ENCODE measurements at regions not wholly inside any gene's neighbourhood (a gene's known extent, or its start where the extent isn't known, plus 50 kb on each side); places are given as distances from the start of the nearest gene placed in this dataset.

- H3K4me2 ChIP-seq: no peak overlapping the region
- no peak overlapping the region for H2AFZ ChIP-seq
- H3K4me1 ChIP-seq (replicated peaks; ENCODE audit: insufficient read depth): 0 out of 2 replicates have a peak, but pooled peaks cover 6% of the 10 kb centered on the region
- H3K9me3 ChIP-seq (ENCODE audit: insufficient read depth, low read depth): no peaks in the 10 kb centered on the region
- no peaks in the 10 kb centered on the region for H4K20me1 ChIP-seq (ENCODE audit: insufficient read depth)
- no peak for DNase-seq
- H3K36me3 ChIP-seq (ENCODE audit: low read depth): no peaks in the 10 kb centered on the region
- CTCF ChIA-PET: no interaction called here
- intact Hi-C loops (cut with micrococcal nuclease; ENCODE audit: unreplicated experiment): no loop called here
- peaks cover 17% of the 10 kb centered on the region for H3K27me3 ChIP-seq (ENCODE audit: insufficient read depth, low read depth)
- no peaks in the 10 kb centered on the region for H3F3A ChIP-seq (ENCODE audit: insufficient read depth, low read depth)
- no peak overlapping the region for H3K27ac ChIP-seq
- H3K9me2 ChIP-seq (ENCODE audit: insufficient read depth): no peaks in the 10 kb centered on the region
- TF ChIP-seq EZH2 (IDR thresholded peaks at IDR 0.05; ENCODE audit: low read depth): no peak
- no peak for TF ChIP-seq CTCF (conservative IDR thresholded peaks at IDR 0.05)
- no TSS peak for BruUV-seq (replicated peaks)
- no peaks in the 10 kb centered on the region for H3K79me2 ChIP-seq (ENCODE audit: low read depth)
- POLR2A ChIA-PET (ENCODE audit: unreplicated experiment): no interaction called here
- H3K4me3 ChIP-seq: no peak overlapping the region
These were observed 68.6 kb upstream of the COG2 start for GRCh38 chr1:230573658-230574057.

DNA sequence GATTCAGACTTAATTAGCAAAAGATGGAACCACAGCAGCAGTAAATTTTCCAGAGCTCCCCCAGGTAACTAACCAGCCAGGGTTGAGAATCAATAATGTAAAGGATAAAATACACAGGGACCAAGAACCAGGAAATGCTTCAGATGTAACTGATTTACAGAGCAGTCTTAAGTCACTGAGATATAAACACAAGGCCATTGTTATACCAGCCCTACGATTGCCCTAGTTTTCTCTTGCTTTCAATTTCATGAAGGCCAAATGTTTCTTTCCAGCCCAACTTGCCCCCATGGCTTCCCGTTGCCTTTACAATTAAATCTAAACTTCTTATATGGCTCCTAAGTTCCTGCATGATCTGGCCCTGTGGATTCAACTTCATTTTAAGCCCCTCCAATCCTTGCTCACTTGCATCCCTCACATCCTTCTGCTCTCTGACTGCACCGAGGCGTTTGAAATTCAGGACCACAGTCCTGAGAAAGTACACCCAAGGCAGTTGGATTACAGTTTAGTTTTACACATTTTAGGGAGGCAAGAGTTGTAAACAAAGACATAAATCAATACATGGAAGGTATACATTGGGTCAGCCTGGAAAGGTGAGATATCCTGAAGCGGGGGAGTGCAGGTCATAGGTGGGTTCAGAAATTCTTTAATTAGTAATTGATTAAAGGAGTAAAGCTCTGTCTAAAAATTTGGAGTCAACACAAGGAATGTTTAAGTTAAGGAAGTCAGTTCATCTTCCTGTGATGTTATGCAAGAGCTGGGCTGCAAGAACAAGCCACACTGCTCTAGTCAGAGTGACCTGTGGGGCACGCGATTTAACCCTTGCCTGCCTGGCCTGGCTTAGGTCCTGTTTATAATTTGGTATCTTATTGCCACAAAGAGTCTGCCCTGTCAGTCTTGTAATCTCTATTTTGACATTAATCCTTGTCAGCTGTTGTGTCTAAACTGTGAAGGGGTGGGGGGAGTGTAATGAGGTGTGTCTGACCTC lies 69.9 kb upstream of the COG2 start:
- peaks cover 7% of the 10 kb centered on the region; the same call in 1 of the 2 replicates for H3K27me3 ChIP-seq (ENCODE audit: insufficient read depth, low read depth)
- no peak overlapping the region for H3K27ac ChIP-seq
- 0 out of 2 replicates have a peak, but pooled peaks cover 6% of the 10 kb centered on the region for H3K4me1 ChIP-seq (replicated peaks; ENCODE audit: insufficient read depth)
- no peak for TF ChIP-seq EZH2 (IDR thresholded peaks at IDR 0.05; ENCODE audit: low read depth)
- no peak for TF ChIP-seq CTCF (conservative IDR thresholded peaks at IDR 0.05)
- H4K20me1 ChIP-seq (ENCODE audit: insufficient read depth): no peaks in the 10 kb centered on the region
- H3K36me3 ChIP-seq (ENCODE audit: low read depth): no peaks in the 10 kb centered on the region
- CTCF ChIA-PET: no interaction called here
- POLR2A ChIA-PET (ENCODE audit: unreplicated experiment): no interaction called here
- H3K4me2 ChIP-seq: 0 out of 2 replicates have a peak overlapping the region, but pooled peaks have one; percentile 8
- no peaks in the 10 kb centered on the region for H3K79me2 ChIP-seq (ENCODE audit: low read depth)
- BruUV-seq (replicated peaks): no TSS peak
- no peaks in the 10 kb centered on the region for H3K9me3 ChIP-seq (ENCODE audit: insufficient read depth, low read depth)
- no peaks in the 10 kb centered on the region for H3K9me2 ChIP-seq (ENCODE audit: insufficient read depth)
- H2AFZ ChIP-seq: no peak overlapping the region; the same call in 1 of the 2 replicates
- intact Hi-C loops (cut with micrococcal nuclease; ENCODE audit: unreplicated experiment): no loop called here
- no peak overlapping the region for H3K4me3 ChIP-seq
- H3F3A ChIP-seq (ENCODE audit: insufficient read depth, low read depth): no peaks in the 10 kb centered on the region
- no peak for DNase-seq

DNA sequence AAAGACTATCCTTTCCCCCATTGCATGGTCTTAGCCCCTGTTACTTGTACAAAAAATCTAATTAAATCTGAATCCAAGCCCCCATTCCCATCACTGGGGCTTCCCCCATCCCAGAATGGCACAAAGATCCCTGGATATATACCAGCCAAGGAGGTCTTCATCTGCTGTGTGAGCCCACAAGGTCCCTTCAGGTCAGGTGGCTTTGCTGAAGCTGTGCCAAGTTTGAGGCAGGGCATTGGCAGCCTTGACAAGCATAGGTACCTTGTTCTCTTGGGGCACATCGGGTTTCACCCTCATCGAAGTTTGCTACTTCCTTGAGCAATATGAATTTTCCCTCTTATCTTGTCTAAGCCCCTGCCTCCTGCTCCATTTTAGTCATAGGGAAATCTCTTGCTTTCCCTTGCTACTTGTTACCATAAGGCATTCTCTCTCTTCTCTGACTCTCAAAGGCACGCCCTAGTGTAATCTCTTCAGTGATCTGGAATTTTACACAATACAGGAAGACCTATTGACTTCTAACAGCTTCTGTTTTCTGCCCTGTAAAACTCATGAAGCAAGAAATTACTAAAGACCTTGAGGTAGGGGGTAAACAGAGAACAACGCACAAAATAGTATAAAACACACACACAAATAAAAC lies 71.4 kb upstream of the COG2 start:
- H3K4me2 ChIP-seq: no peak overlapping the region
- no peak for DNase-seq
- H3F3A ChIP-seq (ENCODE audit: insufficient read depth, low read depth): no peaks in the 10 kb centered on the region
- H3K4me1 ChIP-seq (replicated peaks; ENCODE audit: insufficient read depth): 0 out of 2 replicates have a peak, but pooled peaks cover 6% of the 10 kb centered on the region
- H3K36me3 ChIP-seq (ENCODE audit: low read depth): no peaks in the 10 kb centered on the region
- no TSS peak for BruUV-seq (replicated peaks)
- H3K9me2 ChIP-seq (ENCODE audit: insufficient read depth): no peaks in the 10 kb centered on the region
- no peak overlapping the region for H3K27ac ChIP-seq
- ChIA-PET CTCF (no interaction called here), POLR2A (ENCODE audit: unreplicated experiment) (no interaction called here)
- TF ChIP-seq EZH2 (IDR thresholded peaks at IDR 0.05; ENCODE audit: low read depth) (no peak), CTCF (conservative IDR thresholded peaks at IDR 0.05) (no peak)
- no peaks in the 10 kb centered on the region for H3K9me3 ChIP-seq (ENCODE audit: insufficient read depth, low read depth)
- H3K27me3 ChIP-seq (ENCODE audit: insufficient read depth, low read depth): 0 out of 2 replicates have a peak, but pooled peaks cover under 1% of the 10 kb centered on the region
- no peaks in the 10 kb centered on the region for H4K20me1 ChIP-seq (ENCODE audit: insufficient read depth)
- H3K4me3 ChIP-seq: no peak overlapping the region
- no peaks in the 10 kb centered on the region for H3K79me2 ChIP-seq (ENCODE audit: low read depth)
- intact Hi-C loops (cut with micrococcal nuclease; ENCODE audit: unreplicated experiment): no loop called here
- no peak overlapping the region for H2AFZ ChIP-seq
